Heart left ventricle (tissue), 16 donors: ENCODE measurements at regions not wholly inside any gene's neighbourhood (a gene's known extent, or its start where the extent isn't known, plus 50 kb on each side); places are given as distances from the start of the nearest gene placed in this dataset.

Experiments used
- ATAC-seq, 4 donors: fragments of 200-7000 bp; cut with Tn5 transposase; one replicate each; pipeline ENCODE4 v1.9.1; 2020 to 2022; ENCODE audit warnings: moderate library complexity in 4 of 4, mild to moderate bottlenecking in 3 of 4, moderate number of reproducible peaks in 1 of 4
- DNase-seq, 5 donors: peaks; one replicate each; pipeline ENCODE4 v3.0.0-alpha.2; 2020
- H3K27ac ChIP-seq, 12 donors: fragments of 200-600 bp; sonication (generic) in 4 of 12; one replicate each; pipeline versions ENCODE4 v1.5.0 to v1.8.0; 2016 to 2022; ENCODE audit warnings: mild to moderate bottlenecking in 2 of 12
- H3K27me3 ChIP-seq, 9 donors: fragments of 200-600 bp; sonication (generic) in 2 of 9; one replicate each; pipeline versions ENCODE4 v1.5.1 to v1.8.0; 2016 to 2022; ENCODE audit warnings: mild to moderate bottlenecking in 3 of 9
- H3K36me3 ChIP-seq, 9 donors: fragments of 200-600 bp; sonication (generic) in 2 of 9; one replicate each; pipeline versions ENCODE4 v1.5.0 to v1.8.0; 2018 to 2022; ENCODE audit warnings: mild to moderate bottlenecking in 2 of 9
- H3K4me1 ChIP-seq, 12 donors: fragments of 200-600 bp; sonication (generic) in 4 of 12; one replicate each; pipeline versions ENCODE4 v1.5.0 to v1.8.0; 2016 to 2022; ENCODE audit warnings: mild to moderate bottlenecking in 3 of 12
- H3K4me3 ChIP-seq, 12 donors: fragments of 200-600 bp; sonication (generic) in 4 of 12; one replicate each; pipeline versions ENCODE4 v1.5.0 to v1.8.0; 2017 to 2022; ENCODE audit warnings: mild to moderate bottlenecking in 9 of 12, moderate library complexity in 4 of 12
- H3K9me3 ChIP-seq, 12 donors: fragments of 200-600 bp; sonication (generic) in 4 of 12; one replicate each; pipeline versions ENCODE4 v1.5.0 to v1.8.0; 2016 to 2022; ENCODE audit warnings: mild to moderate bottlenecking in 1 of 12
- CTCF ChIP-seq, 12 donors: fragments of 200-600 bp; sonication (generic) in 4 of 12; IDR thresholded peaks; one replicate each; pipeline versions ENCODE4 v1.5.0 to v1.8.0; 2018 to 2022; ENCODE audit warnings: antibody characterized with exemption in 12 of 12, mild to moderate bottlenecking in 5 of 12
- POLR2A ChIP-seq, 2 donors: fragments of 450-650 bp; IDR thresholded peaks; one replicate each; pipeline ENCODE4 v1.6.1; 2017; ENCODE audit warnings: antibody characterized with exemption in 2 of 2, mild to moderate bottlenecking in 2 of 2, moderate library complexity in 2 of 2
- WGBS, 4 donors: extraction: QIAGEN DNeasy Blood & Tissue Kit in 2 of 4; methylation state at CpG; one replicate each; pipeline versions ENCODE4 v1.1.5 to v1.1.7; 2013 to 2018; 5-methylcytosine and 5-hydroxymethylcytosine counted together
- intact Hi-C, 10 donors: fragments of 100-400 bp; cut with DNase I; formaldehyde crosslinking; loops; one replicate each; pipeline versions ENCODE4 v1.11.1 to v1.14.2; 2022
- donor health status: ischemic (EF 13 %, LVEDD 7.1; RV severe dilation, severe dysfunction).
- donor health status: healthy with polysubstance abuse.
- donor health status: DM: no; HTN: yes; CAD: no.
- donor health status: DM: no; HTN: no; CAD: no.
- donor health status: ischemic (EF 25% LVEDD 6.9; RV normal size, moderate dysfunction).
- donor health status: ischemic (EF 25% LVEDD 5.7; RV mildly dilated, moderate dysfunction).
- donor health status: healthy.
- donor health status: DM: yes; HTN: yes; CAD: no.
- donor health status: ischemic (EF 35%, LVEDD 5.7; RV mildly dilated, moderate dysfunction).
- donor health status: nonischemic (EF 11% LVEDD 7.7; RV severe dilation, severe dysfunction).
- donor health status: DM: yes; HTN: yes; CAD: no.
- donor health status: PGD.
- donor health status: ischemic (EF 29% LVEDD 5.4; RV normal size, mild dysfunction).
- donor health status: nonischemic (EF 23%, LVEDD 6.1; RV moderate dilation, normal function).

- intact Hi-C loops = no loop called here
- H3K4me1 ChIP-seq = peaks cover 0 to 9% (median 0%) of the 10 kb centered on the region in 12 donors
- ATAC-seq = no peak
- TF ChIP-seq POLR2A (IDR thresholded peaks at IDR 0.05) (no peak), CTCF (IDR thresholded peaks at IDR 0.05) (no peak)
- H3K9me3 ChIP-seq = no peaks in the 10 kb centered on the region
- H3K27ac ChIP-seq = peak overlapping the region in 4 of 12 donors; percentile 5 to 69 (median 42)
- H3K4me3 ChIP-seq = no peak overlapping the region
- no peaks in the 10 kb centered on the region for H3K36me3 ChIP-seq
- no peaks in the 10 kb centered on the region for H3K27me3 ChIP-seq
- no peak for DNase-seq
- WGBS, 4 donors = 60 to 63% (median 61%) methylated on average over 5 of the region's 5 CpGs
Measured at GRCh38 chr3:22450786-22451400, 699.9 kb upstream of the ZNF385D start.

DNA sequence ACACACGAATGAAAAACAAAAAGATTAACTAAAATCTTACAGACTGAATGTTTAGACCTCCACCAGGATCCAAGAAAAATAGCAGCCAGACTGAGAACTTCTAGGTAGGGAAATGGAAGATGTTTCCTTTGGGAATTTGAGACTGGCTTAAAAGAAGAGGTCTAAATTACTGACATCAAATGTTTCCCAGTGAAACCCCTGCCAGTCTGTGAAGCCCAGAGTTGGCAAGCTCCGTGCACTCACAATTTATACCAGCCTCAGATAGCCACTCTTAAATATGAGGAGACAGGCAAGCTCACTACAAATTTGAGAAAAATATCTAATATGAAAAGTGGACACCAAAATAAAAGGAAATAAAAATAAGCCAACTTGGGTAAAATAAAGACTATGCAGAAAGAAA, 700.5 kb upstream of the ZNF385D start:
- no peak for DNase-seq

GRCh38 chr3:22453906-22454535, 703.0 kb upstream of the ZNF385D start:
- Histone ChIP-seq H3K9me3 (no peaks in the 10 kb centered on the region), H3K27ac (no peak overlapping the region), H3K4me3 (no peak overlapping the region), H3K27me3 (no peaks in the 10 kb centered on the region), H3K36me3 (no peaks in the 10 kb centered on the region), H3K4me1 (peaks cover 0 to 9% (median 0%) of the 10 kb centered on the region in 12 donors)
- WGBS, 4 donors = 79 to 84% (median 83%) methylated on average over 1 of the region's 1 CpG
- no peak for TF ChIP-seq POLR2A (IDR thresholded peaks at IDR 0.05)
- no peak for TF ChIP-seq CTCF (IDR thresholded peaks at IDR 0.05)
- intact Hi-C loops = no loop called here
- no peak for ATAC-seq
- DNase-seq = no peak

More for the DNA sequence above, 700.5 kb upstream of the ZNF385D start:
- no peak for TF ChIP-seq CTCF (IDR thresholded peaks at IDR 0.05)
- no peak for TF ChIP-seq POLR2A (IDR thresholded peaks at IDR 0.05)
- intact Hi-C loops = no loop called here
- Histone ChIP-seq H3K27me3 (no peaks in the 10 kb centered on the region), H3K4me3 (no peak overlapping the region), H3K27ac (peak overlapping the region in 2 of 12 donors; percentile 51 to 69), H3K4me1 (peaks cover 0 to 9% (median 0%) of the 10 kb centered on the region in 12 donors), H3K36me3 (no peaks in the 10 kb centered on the region), H3K9me3 (no peaks in the 10 kb centered on the region)
- ATAC-seq = no peak
- 35 to 55% (median 40%) methylated on average over 2 of the region's 2 CpGs for WGBS, 4 donors

DNA sequence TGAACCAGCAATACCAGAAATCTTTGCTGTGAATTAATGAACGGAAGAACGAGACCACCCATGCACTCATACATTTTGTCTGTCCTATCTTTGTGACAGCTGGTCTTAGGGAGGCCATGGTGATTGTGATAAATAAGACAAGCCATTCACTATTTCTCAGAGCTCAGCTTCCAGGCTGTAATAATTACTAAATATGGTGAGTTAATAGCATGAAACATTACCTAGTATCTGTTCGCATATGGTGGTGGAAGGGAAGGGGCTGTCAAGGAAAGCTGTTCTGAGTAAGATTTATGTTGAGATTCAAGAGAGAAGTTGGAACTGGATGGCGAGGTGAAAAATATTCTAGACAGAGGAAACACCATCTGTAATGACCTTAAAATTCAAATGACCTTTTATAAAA, 719.0 kb upstream of the ZNF385D start:
- WGBS, 4 donors = 73 to 79% (median 77%) methylated on average over 4 of the region's 4 CpGs
- no peak for ATAC-seq

More for the DNA sequence above, 719.0 kb upstream of the ZNF385D start:
- TF ChIP-seq CTCF (IDR thresholded peaks at IDR 0.05) = no peak
- TF ChIP-seq POLR2A (IDR thresholded peaks at IDR 0.05) = no peak
- Histone ChIP-seq H3K27me3 (no peaks in the 10 kb centered on the region), H3K9me3 (no peaks in the 10 kb centered on the region), H3K4me1 (no peaks in the 10 kb centered on the region), H3K27ac (no peak overlapping the region), H3K36me3 (no peaks in the 10 kb centered on the region), H3K4me3 (no peak overlapping the region)
- no peak for DNase-seq
- intact Hi-C loops = no loop called here
